ENCODE measurements at regions not wholly inside any gene's neighbourhood (a gene's known extent, or its start where the extent isn't known, plus 50 kb on each side); places are given as distances from the start of the nearest gene placed in this dataset.

GRCh38 chr9:25861421-25861820 is 183.2 kb upstream of the TUSC1 start:
- no peaks in the 10 kb centered on the region for H3K36me3 Mint-ChIP-seq (ENCODE audit: low read depth)
- no peaks in the 10 kb centered on the region for H3K4me1 Mint-ChIP-seq (ENCODE audit: low read depth)
- no peak for TF ChIP-seq CTCF (IDR thresholded peaks at IDR 0.05)
- peaks cover 6% of the 10 kb centered on the region for H3K27me3 Mint-ChIP-seq (ENCODE audit: low read depth)
- no peak for DNase-seq (ENCODE audit: low spot score)
- no peaks in the 10 kb centered on the region for H3K9me3 Mint-ChIP-seq (ENCODE audit: low read depth)
- H3K4me3 Mint-ChIP-seq (ENCODE audit: unreplicated experiment), result no peak overlapping the region
- H3K27ac Mint-ChIP-seq (ENCODE audit: unreplicated experiment), result no peak overlapping the region

- TF ChIP-seq CTCF (IDR thresholded peaks at IDR 0.05), result no peak
- H3K27me3 Mint-ChIP-seq (ENCODE audit: low read depth), result no peaks in the 10 kb centered on the region
- no peak for DNase-seq (ENCODE audit: low spot score)
- H3K36me3 Mint-ChIP-seq (ENCODE audit: low read depth), result no peaks in the 10 kb centered on the region
- H3K4me1 Mint-ChIP-seq (ENCODE audit: low read depth), result no peaks in the 10 kb centered on the region
- H3K4me3 Mint-ChIP-seq (ENCODE audit: unreplicated experiment), result no peak overlapping the region
- H3K27ac Mint-ChIP-seq (ENCODE audit: unreplicated experiment), result no peak overlapping the region
- peaks cover 10% of the 10 kb centered on the region for H3K9me3 Mint-ChIP-seq (ENCODE audit: low read depth)
Measured at GRCh38 chr9:25857147-25857546, 178.9 kb upstream of the TUSC1 start.

DNA sequence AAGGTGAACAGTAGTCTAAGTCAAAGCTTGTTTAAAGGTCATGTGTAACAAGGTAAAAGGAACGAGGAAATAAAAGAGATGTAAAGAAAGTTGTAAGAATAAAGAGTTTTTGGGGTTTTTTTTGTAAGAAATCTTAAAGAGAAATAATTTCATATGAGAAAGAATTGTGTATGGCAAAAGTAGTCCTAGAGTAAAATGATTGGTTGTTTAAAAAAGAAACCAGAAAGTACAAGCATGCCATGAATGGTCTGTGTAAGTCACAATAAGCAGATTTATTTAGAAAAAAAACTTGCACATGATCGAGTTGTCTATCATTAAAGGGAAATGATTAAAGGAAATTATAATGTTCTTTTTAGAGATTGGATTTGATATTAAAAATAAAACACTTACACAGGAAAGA is 172.6 kb upstream of the TUSC1 start:
- Mint-ChIP-seq H3K4me1 (ENCODE audit: low read depth) (no peaks in the 10 kb centered on the region), H3K4me3 (ENCODE audit: unreplicated experiment) (no peak overlapping the region), H3K27ac (ENCODE audit: unreplicated experiment) (no peak overlapping the region), H3K9me3 (ENCODE audit: low read depth) (peaks cover 22% of the 10 kb centered on the region), H3K27me3 (ENCODE audit: low read depth) (no peaks in the 10 kb centered on the region), H3K36me3 (ENCODE audit: low read depth) (no peaks in the 10 kb centered on the region)
- TF ChIP-seq CTCF (IDR thresholded peaks at IDR 0.05), result no peak
- no peak for DNase-seq (ENCODE audit: low spot score)

DNA sequence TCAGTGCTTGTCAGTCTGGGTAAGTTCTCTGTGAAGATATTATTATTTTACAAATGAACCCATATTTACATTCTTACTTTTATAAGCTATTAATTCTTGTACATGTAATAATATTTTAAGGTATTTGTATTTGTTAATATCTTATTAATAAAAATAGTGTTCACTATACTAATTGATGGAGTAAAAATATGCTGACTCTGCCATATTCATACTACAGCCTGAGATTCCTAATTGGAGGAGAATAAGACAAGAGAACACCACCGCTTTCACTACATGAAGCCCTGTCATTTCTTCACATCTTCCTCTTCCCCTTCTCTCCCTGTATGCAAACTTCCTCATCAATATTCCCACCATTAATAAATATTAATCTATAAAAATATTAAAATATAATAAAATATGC is 167.6 kb upstream of the TUSC1 start:
- no peaks in the 10 kb centered on the region for H3K36me3 Mint-ChIP-seq (ENCODE audit: low read depth)
- no peak overlapping the region for H3K4me3 Mint-ChIP-seq (ENCODE audit: unreplicated experiment)
- no peak for DNase-seq (ENCODE audit: low spot score)
- no peak overlapping the region for H3K27ac Mint-ChIP-seq (ENCODE audit: unreplicated experiment)
- peaks cover 8% of the 10 kb centered on the region for H3K9me3 Mint-ChIP-seq (ENCODE audit: low read depth)
- H3K4me1 Mint-ChIP-seq (ENCODE audit: low read depth), result no peaks in the 10 kb centered on the region
- TF ChIP-seq CTCF (IDR thresholded peaks at IDR 0.05), result no peak
- H3K27me3 Mint-ChIP-seq (ENCODE audit: low read depth), result peaks cover 3% of the 10 kb centered on the region

GRCh38 chr9:25830381-25830780 is 152.1 kb upstream of the TUSC1 start:
- Mint-ChIP-seq H3K4me1 (ENCODE audit: low read depth) (no peaks in the 10 kb centered on the region), H3K4me3 (ENCODE audit: unreplicated experiment) (no peak overlapping the region), H3K9me3 (ENCODE audit: low read depth) (peaks cover 30% of the 10 kb centered on the region), H3K36me3 (ENCODE audit: low read depth) (no peaks in the 10 kb centered on the region), H3K27me3 (ENCODE audit: low read depth) (peaks cover 2% of the 10 kb centered on the region), H3K27ac (ENCODE audit: unreplicated experiment) (no peak overlapping the region)
- no peak for DNase-seq (ENCODE audit: low spot score)
- no peak for TF ChIP-seq CTCF (IDR thresholded peaks at IDR 0.05)
